Stimulated activated naive CD8-positive, alpha-beta T cell treated with anti-CD3 and anti-CD28 coated beads, Interleukin-15, Interleukin-2, amounts not matched to agents 100 ng/mL and 50 ng/mL, for 24 hours (primary cell): ENCODE measurements at regions not wholly inside any gene's neighbourhood (a gene's known extent, or its start where the extent isn't known, plus 50 kb on each side); places are given as distances from the start of the nearest gene placed in this dataset.
A peak's percentile ranks its signal among the peaks of the same experiment; 100 is the strongest.
"Not testable (repeated sequence)": the region's sequence is repeated elsewhere in the genome, so short reads cannot be mapped to it uniquely, and the experiment has no call there.

Source experiments
- H3K27ac Mint-ChIP-seq: one replicate; pipeline ENCODE4 v1.8.0; 2021; ENCODE audit warnings: mild to moderate bottlenecking, mixed read lengths
- H3K27me3 Mint-ChIP-seq: one replicate; pipeline ENCODE4 v1.8.0; 2021; ENCODE audit warnings: mixed read lengths
- H3K36me3 Mint-ChIP-seq: one replicate; pipeline ENCODE4 v1.8.0; 2021; ENCODE audit warnings: low read depth, mixed read lengths
- H3K4me1 Mint-ChIP-seq: one replicate; pipeline ENCODE4 v1.8.0; 2021; ENCODE audit warnings: low read depth, mixed read lengths
- H3K4me3 Mint-ChIP-seq: one replicate; pipeline ENCODE4 v1.8.0; 2021; ENCODE audit warnings: mild to moderate bottlenecking, mixed read lengths
- H3K9me3 Mint-ChIP-seq: one replicate; pipeline ENCODE4 v1.8.0; 2021; ENCODE audit warnings: mixed read lengths

DNA sequence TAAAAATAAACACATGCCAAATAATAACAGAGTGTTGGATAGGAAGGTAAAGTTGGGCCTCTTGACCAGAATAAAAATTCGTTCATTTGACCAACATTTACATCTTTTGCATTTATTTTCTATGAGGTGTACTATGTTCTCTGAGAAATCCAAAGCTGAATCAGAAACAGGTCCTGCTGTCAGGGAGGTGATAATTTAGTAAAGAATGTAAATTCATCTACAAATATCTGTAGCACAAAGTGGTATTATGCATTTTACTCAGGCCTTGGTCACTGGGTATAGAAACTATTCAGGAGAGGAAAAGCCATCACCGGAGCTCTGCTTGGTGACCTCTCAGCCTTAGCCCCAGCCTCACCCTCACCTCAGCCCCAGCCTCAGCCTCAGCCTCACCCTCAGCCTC is 208.9 kb downstream of the SPP2 start:
- Mint-ChIP-seq H3K27me3 (no peaks in the 10 kb centered on the region), H3K4me1 (peaks cover 23% of the 10 kb centered on the region), H3K4me3 (no peak overlapping the region), H3K9me3 (no peaks in the 10 kb centered on the region), H3K27ac (no peak overlapping the region), H3K36me3 (no peaks in the 10 kb centered on the region)

DNA sequence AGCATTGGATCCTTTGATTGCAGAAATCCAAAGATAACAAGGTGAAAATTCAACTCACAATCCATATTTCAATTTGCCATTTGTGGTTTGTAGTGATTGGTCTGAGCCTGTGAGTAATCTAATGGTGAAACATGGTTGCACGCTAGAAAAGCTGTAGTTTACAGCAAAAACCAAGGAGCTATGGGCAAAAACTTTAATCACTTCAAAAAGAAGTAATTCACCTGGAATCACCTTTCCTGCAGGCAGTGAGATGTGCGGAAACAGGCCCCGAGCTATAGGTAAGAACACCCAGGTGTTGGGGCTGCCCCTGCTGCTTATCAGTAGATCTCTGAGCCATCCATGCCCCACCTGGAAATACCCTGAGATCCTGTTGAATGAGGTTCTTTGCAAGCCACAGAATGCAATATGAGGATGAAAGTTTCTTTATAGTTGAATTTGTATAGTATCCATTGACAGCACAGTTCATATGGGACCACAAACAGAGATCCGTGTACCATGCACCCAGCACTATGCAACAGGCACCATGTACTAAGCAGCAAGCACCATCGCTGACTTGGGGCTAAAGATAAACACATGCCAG is 208.2 kb downstream of the SPP2 start:
- Mint-ChIP-seq H3K4me1 (peaks cover 23% of the 10 kb centered on the region), H3K27me3 (no peaks in the 10 kb centered on the region), H3K9me3 (no peaks in the 10 kb centered on the region), H3K4me3 (no peak overlapping the region), H3K27ac (peak overlapping the region; percentile 33), H3K36me3 (no peaks in the 10 kb centered on the region)

DNA sequence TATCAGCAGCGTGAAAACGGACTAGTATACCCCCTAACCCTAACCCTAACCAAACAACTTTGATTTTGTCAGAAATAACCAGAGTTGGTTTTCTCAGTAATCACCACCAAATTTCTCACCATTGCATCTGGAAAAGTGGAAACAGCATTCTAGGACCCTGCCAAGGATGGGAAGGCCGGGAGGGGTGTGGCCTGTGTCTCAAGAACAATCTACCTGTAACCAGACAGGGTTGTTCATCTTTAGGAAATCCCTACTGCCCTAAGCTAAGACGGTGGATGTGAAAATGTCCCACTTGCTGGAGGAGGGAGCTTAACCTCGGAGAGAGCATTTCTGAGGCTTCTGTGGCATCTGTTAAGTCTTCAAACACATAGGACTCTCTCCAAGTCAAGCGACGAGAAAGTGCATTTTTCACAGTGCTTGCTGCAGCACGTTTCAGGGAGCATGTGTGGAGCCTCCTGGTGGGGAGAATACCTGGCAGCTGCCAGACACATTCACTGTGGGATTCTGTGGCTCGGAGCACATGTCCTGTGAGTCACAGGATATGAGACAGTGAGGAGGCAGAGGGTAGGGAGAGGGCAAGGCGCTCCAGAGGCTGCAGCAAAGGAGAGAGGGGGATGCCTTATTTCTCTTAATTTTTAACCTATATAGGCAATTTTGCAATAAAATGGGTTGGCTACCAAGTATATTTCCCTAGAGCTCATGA is 207.5 kb downstream of the SPP2 start:
- Mint-ChIP-seq H3K4me3 (no peak overlapping the region), H3K9me3 (no peaks in the 10 kb centered on the region), H3K27me3 (no peaks in the 10 kb centered on the region), H3K36me3 (no peaks in the 10 kb centered on the region), H3K4me1 (peaks cover 23% of the 10 kb centered on the region), H3K27ac (peak overlapping the region; percentile 32)

DNA sequence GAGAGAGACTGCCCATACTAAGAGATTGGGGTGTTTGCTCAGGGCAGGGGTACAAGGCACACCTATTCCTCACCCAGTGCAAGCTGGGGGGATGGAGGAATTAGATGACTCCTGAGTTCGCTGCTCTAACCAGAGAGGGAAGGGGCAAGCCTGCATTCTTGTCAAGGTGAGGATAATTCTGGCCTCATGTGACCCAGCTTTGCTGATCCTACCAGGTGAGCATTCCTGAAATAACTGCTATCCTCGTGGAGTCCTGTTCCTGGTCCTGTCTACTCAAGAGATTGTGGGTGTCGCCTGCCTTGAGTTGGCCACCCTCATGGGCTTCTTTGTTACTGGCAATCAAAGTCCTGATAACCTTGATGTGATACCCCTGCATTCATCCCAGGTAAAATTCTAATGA is 206.0 kb downstream of the SPP2 start:
- H3K4me3 Mint-ChIP-seq: no peak overlapping the region
- no peaks in the 10 kb centered on the region for H3K27me3 Mint-ChIP-seq
- H3K27ac Mint-ChIP-seq: no peak overlapping the region
- no peaks in the 10 kb centered on the region for H3K9me3 Mint-ChIP-seq
- no peaks in the 10 kb centered on the region for H3K36me3 Mint-ChIP-seq
- peaks cover 23% of the 10 kb centered on the region for H3K4me1 Mint-ChIP-seq

DNA sequence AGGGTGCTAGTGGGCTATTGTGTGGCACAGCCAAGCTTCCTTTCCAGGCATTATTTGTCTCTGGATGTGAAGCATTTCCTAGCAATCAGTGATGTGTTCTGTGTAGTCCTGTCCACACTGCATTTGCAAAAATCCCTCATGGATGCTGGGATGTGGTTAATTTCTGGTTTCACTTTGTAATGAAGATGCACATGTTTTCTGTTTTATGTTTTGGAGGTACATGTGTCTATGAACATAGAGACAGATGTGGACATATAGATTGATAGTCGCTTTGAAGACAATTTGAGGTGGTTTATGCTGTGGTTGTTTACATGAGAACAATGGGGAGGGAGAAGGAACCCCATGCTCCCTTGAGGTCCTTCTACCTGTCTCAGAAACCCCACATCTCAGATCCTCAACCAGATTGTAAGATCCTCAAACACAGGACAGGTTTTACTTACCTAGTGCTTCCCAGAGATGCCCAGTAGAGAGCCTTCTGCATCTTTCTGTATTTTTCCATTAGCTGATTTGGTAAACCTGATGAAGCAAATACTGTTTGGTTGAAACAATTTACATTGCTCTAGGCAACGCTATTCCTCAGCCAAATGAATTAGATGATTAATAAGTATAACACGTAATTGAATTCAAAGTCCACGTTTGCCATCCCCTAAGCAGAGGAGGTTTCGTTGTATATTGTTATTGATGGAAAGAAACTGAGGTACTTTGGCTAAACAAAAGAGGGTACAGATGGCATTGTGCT is 204.4 kb downstream of the SPP2 start:
- no peak overlapping the region for H3K27ac Mint-ChIP-seq
- H3K27me3 Mint-ChIP-seq: no peaks in the 10 kb centered on the region

DNA sequence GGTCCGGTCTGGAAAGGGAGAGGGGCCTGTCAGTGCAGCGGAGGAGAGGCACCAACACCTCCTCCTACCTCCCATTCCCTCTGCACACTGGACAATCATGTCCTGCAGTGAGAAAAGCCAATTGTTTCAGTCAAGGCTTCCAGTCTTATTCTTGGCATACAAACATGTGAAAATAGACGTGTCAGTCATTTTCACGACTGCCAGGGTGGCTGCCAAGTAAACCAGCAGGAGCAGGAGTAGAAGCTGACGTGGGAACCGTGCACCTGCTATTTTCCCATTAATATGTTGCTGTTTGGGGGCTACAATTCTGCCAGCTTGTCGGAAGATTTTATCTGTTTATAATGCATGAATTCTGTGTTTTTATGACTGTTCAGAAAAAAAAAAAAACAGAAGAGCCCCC is 202.3 kb downstream of the SPP2 start:
- Mint-ChIP-seq H3K36me3 (no peaks in the 10 kb centered on the region), H3K4me1 (peaks cover 8% of the 10 kb centered on the region), H3K27me3 (no peaks in the 10 kb centered on the region), H3K9me3 (no peaks in the 10 kb centered on the region), H3K4me3 (no peak overlapping the region), H3K27ac (no peak overlapping the region)

More for the DNA sequence above, 204.4 kb downstream of the SPP2 start:
- Mint-ChIP-seq H3K4me1 (peaks cover 21% of the 10 kb centered on the region), H3K36me3 (no peaks in the 10 kb centered on the region), H3K9me3 (no peaks in the 10 kb centered on the region), H3K4me3 (no peak overlapping the region)

DNA sequence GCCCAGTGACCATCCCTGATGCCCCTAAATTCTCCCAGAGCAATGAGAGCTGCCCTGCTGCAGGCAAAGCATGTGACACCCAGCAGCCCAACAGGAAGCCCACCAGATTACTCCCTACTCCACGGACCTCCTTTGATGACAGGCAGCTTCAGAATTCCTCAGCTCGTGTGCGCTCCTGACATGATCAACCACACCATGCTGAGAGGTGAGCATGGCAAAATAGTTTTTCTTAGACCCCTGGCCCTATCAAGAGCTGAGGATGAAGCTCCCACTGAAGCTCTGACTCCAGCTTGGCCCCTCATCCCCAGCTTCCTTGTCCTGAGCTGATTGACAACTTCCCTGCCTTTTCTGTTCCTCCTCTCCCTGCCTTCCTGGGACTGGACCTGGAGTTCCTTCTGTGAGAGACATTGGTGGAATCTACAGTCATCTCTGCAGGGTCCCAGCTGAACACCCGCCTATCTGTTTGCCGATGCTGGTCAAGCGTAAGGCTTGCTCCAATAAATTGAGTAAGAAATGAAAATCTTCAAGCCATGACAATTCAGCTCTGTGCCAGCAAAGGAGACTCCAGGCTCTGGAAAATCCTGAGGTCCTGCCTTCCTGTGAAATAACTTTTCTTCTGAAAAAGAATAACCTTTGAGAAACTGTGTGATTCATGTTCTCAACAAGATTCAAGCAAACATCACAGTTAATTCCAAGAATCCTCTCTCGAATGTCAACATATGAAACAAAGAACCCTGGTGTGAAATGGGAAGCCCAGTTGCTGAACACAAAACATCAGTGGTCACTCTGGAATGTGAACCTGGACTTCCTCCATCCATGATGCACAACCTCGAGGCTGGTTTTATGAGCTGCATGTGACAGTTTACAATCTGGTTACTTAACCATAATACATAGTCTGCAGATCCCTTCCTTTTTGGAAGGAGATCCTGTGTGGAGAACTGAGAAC is 201.1 kb downstream of the SPP2 start:
- H3K4me1 Mint-ChIP-seq: no peaks in the 10 kb centered on the region
- H3K27ac Mint-ChIP-seq: no peak overlapping the region
- no peaks in the 10 kb centered on the region for H3K27me3 Mint-ChIP-seq
- H3K9me3 Mint-ChIP-seq: no peaks in the 10 kb centered on the region
- no peaks in the 10 kb centered on the region for H3K36me3 Mint-ChIP-seq
- no peak overlapping the region for H3K4me3 Mint-ChIP-seq

DNA sequence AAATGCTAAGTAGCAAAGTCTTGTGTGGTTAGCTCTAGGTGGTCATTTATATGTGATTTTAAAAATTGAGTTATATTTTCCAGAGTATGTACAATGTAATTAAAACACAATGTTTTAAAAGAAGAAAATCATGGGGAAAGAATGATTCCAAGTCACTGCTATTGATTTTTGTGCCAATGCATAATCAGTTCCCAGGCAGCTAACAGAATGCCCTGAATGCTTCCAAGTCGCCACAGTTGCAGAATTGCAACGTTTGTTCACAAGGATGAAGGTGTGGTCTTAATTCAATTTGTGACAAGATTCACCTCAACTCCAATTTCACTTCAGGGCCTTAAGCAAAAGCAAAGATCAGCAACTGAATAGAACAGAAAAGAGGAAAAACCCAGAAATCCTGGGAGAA is 200.4 kb downstream of the SPP2 start:
- H3K4me3 Mint-ChIP-seq: no peak overlapping the region
- no peak overlapping the region for H3K27ac Mint-ChIP-seq
- H3K27me3 Mint-ChIP-seq: no peaks in the 10 kb centered on the region
- H3K9me3 Mint-ChIP-seq: no peaks in the 10 kb centered on the region
- no peaks in the 10 kb centered on the region for H3K36me3 Mint-ChIP-seq
- H3K4me1 Mint-ChIP-seq: no peaks in the 10 kb centered on the region

DNA sequence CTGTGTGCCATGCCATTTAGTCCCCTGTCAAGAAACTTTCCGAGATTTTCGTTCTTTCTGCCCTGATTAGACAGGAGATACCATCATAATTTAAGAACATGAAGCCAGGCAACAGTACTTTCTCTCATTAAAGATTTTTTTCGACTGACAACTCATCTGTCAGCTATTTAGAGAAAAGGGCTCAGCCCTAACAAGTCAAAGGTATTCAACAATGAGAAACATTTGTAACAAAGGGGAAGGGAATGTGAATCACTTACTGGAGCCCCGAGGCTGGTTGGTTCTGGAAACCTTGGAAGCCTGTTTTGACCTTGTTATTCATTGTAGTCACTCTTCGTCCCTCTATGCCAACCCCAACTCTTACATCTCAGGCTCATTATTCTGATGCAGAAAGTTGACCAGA is 199.4 kb downstream of the SPP2 start:
- Mint-ChIP-seq H3K27me3 (no peaks in the 10 kb centered on the region), H3K27ac (no peak overlapping the region), H3K9me3 (no peaks in the 10 kb centered on the region), H3K4me1 (no peaks in the 10 kb centered on the region), H3K36me3 (no peaks in the 10 kb centered on the region), H3K4me3 (no peak overlapping the region)

DNA sequence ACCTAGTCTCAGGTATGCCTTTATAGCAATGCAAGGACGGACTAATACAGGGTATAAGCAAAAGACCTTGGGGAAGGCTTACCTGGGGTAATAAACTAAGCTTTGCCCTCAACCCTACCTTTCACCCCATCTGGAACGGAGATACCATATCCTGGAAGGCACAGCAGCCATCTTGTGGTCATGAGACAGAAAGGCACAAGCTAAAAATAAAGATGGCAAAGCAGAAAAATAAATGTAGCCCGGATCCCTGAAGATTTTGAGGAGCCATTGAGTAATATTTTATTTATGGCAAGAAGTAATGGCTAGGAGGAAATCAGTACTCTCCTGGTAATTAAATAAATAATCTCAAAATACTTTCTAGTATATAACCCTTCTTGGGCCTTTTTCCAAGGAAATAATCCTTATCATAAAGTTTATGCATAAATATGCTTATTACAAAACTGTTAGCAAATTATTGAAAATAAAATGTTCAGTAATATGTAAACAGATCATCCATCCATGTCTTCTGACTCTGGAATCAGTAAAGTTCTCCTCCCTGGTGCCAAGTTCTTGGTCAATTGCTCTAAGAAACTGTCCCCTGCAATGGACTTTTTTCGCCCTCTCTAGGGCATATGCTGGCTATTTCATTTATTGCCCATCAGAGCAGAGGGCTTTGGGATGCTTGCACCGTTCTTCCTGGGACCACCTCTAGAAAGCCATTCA is 198.7 kb downstream of the SPP2 start:
- no peak overlapping the region for H3K27ac Mint-ChIP-seq
- H3K4me3 Mint-ChIP-seq: no peak overlapping the region
- H3K36me3 Mint-ChIP-seq: no peaks in the 10 kb centered on the region
- H3K27me3 Mint-ChIP-seq: no peaks in the 10 kb centered on the region
- peaks cover under 1% of the 10 kb centered on the region for H3K4me1 Mint-ChIP-seq
- no peaks in the 10 kb centered on the region for H3K9me3 Mint-ChIP-seq

DNA sequence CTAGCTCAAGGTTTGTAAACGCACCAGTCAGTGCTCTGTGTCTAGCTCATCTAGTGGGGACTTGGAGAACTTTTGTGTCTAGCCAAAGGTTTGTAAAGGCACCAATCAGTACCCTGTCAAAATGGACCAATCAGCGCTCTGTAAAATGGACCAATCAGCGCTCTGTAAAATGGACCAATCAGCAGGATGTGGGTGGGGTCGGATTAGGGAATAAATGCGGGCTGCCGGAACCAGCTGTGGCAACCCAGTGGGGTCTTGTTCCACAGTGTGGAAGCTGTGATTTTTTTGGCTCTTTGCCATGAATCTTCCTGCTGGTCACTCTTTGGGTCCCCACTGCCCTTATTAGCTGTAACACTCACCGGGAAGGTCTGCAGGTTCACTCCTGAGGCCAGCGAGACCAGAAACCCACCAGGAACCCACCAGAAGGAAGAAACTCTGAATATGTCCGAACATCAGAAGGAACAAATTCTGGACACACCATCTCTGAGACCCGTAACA is 197.8 kb downstream of the SPP2 start:
- not testable (repeated sequence) for H3K27me3 Mint-ChIP-seq, H3K9me3 Mint-ChIP-seq, H3K27ac Mint-ChIP-seq, H3K36me3 Mint-ChIP-seq, H3K4me3 Mint-ChIP-seq, H3K4me1 Mint-ChIP-seq

DNA sequence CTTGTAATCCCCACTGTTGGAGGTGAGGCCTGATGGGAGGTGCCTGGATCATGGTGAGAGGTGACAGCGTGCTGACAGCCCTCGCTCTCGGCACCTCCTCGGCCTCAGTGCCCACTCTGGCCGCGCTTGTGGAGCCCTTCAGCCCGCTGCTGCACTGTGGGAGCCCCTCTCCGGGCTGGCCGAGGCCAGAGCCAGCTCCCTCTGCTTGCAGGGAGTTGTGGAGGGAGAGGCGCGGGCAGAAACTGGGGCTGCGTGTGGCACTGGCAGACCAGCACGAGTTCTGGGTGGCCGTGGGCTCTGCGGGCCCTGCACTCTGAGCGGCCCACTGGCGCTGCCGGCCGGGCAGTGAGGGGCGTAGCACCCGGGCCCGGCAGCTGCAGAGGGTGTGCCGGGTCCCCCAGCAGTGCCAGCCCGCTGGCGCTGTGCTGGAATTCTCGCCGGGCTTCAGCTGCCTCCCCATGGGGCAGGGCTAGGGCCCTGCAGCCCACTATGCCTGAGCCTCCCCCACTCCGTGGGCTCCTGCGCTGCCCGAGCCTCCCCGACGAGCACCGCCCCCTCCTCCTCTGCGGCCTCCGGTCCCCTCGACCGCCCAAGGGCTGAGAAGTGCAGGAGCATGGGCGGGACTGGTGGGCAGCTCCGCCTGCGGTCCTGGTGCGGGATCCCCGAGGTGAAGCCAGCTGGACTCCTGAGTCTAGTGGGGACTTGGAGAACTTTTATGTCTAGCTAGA is 197.1 kb downstream of the SPP2 start:
- no peaks in the 10 kb centered on the region for H3K27me3 Mint-ChIP-seq
- H3K4me1 Mint-ChIP-seq: peaks cover 6% of the 10 kb centered on the region
- H3K27ac Mint-ChIP-seq: no peak overlapping the region
- H3K9me3 Mint-ChIP-seq: no peaks in the 10 kb centered on the region
- H3K36me3 Mint-ChIP-seq: no peaks in the 10 kb centered on the region
- no peak overlapping the region for H3K4me3 Mint-ChIP-seq

DNA sequence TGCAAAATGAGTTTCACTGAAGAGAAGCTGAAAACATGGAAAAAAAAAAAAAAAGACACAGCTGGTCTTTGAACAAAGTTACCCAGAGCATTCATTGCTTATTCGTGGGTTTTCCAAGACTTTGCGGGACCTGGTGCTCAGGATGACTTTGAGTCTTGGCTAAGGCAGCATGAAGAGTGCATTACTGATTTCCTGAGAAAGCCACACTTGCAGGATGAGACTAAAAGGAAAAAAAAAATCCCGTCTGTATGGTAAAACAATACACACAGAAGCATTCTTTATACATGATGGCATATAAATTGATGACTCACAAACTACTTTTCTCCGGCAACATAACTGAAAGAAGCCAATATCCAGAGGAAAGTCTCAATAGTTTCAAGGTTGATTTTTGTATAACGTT is 195.4 kb downstream of the SPP2 start:
- H3K27me3 Mint-ChIP-seq: no peaks in the 10 kb centered on the region
- no peak overlapping the region for H3K27ac Mint-ChIP-seq
- peaks cover 6% of the 10 kb centered on the region for H3K4me1 Mint-ChIP-seq
- H3K4me3 Mint-ChIP-seq: no peak overlapping the region
- no peaks in the 10 kb centered on the region for H3K9me3 Mint-ChIP-seq
- H3K36me3 Mint-ChIP-seq: no peaks in the 10 kb centered on the region
